Activated CD4-positive, alpha-beta T cell treated with anti-CD3 and anti-CD28 coated beads for 36 hours (primary cell): ENCODE measurements at regions not wholly inside any gene's neighbourhood (a gene's known extent, or its start where the extent isn't known, plus 50 kb on each side); places are given as distances from the start of the nearest gene placed in this dataset.

Experiments
- ATAC-seq: fragments of 200-7000 bp; cut with Tn5 transposase; one replicate; pipeline ENCODE4 v1.10.0; 2021; ENCODE audit warnings: mild to moderate bottlenecking, moderate library complexity
- CTCF ChIA-PET: fragments of 350-600 bp; sonication (Branson Sonifier 250); formaldehyde crosslinking; loops from one replicate; lab custom pipeline; 2021; ENCODE audit warnings: antibody characterized with exemption; lab: Charles Lee
- POLR2A ChIA-PET: fragments of 350-600 bp; sonication (Branson Sonifier 250); formaldehyde crosslinking; loops from one replicate; lab custom pipeline; 2021; ENCODE audit warnings: antibody characterized with exemption, inconsistent platforms; lab: Charles Lee
- DNase-seq: peaks from one replicate; pipeline ENCODE4 v3.0.0-alpha.2; 2020
- H3K27ac Mint-ChIP-seq: one replicate; pipeline ENCODE4 v1.8.0; 2021; ENCODE audit warnings: mixed read lengths
- H3K27me3 Mint-ChIP-seq: one replicate; pipeline ENCODE4 v1.8.0; 2021; ENCODE audit warnings: mixed read lengths
- H3K36me3 Mint-ChIP-seq: one replicate; pipeline ENCODE4 v1.8.0; 2021; ENCODE audit warnings: low read depth, mixed read lengths
- H3K4me1 Mint-ChIP-seq: one replicate; pipeline ENCODE4 v1.8.0; 2021; ENCODE audit warnings: mixed read lengths
- H3K4me3 Mint-ChIP-seq: one replicate; pipeline ENCODE4 v1.8.0; 2021; ENCODE audit warnings: mild to moderate bottlenecking, moderate library complexity, mixed read lengths
- H3K9me3 Mint-ChIP-seq: one replicate; pipeline ENCODE4 v1.8.0; 2021; ENCODE audit warnings: low read depth, mixed read lengths
- intact Hi-C, 2 experiments: fragments of 100-400 bp; cut with DNase I in 1 of 2; cut with micrococcal nuclease in 1 of 2; formaldehyde crosslinking; loops; one replicate each; pipeline versions ENCODE4 v1.14.2 to v1.15.1; 2022 to 2024; cut with DNase I, micrococcal nuclease

DNA sequence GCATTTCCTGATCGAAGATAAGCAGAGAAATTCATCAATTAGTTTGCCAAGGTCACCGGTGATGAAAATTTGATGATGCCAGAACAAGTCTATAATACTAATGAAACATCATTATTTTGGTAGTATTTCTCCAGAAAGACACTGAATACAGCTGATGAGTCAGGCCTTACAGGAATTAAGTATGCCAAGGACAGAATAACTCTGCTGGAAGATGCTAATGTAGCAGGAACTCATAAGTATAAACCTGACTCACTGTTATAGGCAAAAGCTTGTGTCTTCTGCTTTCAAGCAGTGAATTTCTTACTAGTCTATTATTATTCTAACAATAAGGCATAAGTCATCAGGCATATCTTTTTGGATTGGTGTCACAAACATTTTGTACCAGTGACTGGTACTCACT lies 1825.1 kb upstream of the IGFBP7 start:
- no peak for DNase-seq
- Mint-ChIP-seq H3K4me3 (no peak overlapping the region), H3K9me3 (peaks cover 15% of the 10 kb centered on the region), H3K27ac (no peak overlapping the region), H3K4me1 (no peaks in the 10 kb centered on the region), H3K36me3 (no peaks in the 10 kb centered on the region), H3K27me3 (no peaks in the 10 kb centered on the region)
- ChIA-PET POLR2A (no interaction called here), CTCF (no interaction called here)
- intact Hi-C loops, result no loop called here
- no peak for ATAC-seq

- ChIA-PET CTCF (no interaction called here), POLR2A (no interaction called here)
- H3K36me3 Mint-ChIP-seq, result no peaks in the 10 kb centered on the region
- no peaks in the 10 kb centered on the region for H3K4me1 Mint-ChIP-seq
- H3K9me3 Mint-ChIP-seq, result peaks cover 10% of the 10 kb centered on the region
- no peak overlapping the region for H3K27ac Mint-ChIP-seq
- no peak overlapping the region for H3K4me3 Mint-ChIP-seq
- intact Hi-C loops, result no loop called here
- DNase-seq (no peak), ATAC-seq (no peak)
- H3K27me3 Mint-ChIP-seq, result no peaks in the 10 kb centered on the region
Observed at GRCh38 chr4:58936436-58936835, 1826.3 kb upstream of the IGFBP7 start.

- ATAC-seq, result no peak
- ChIA-PET CTCF (no interaction called here), POLR2A (no interaction called here)
- Mint-ChIP-seq H3K9me3 (peaks cover 5% of the 10 kb centered on the region), H3K4me3 (no peak overlapping the region), H3K4me1 (no peaks in the 10 kb centered on the region), H3K27ac (no peak overlapping the region), H3K36me3 (no peaks in the 10 kb centered on the region), H3K27me3 (no peaks in the 10 kb centered on the region)
- intact Hi-C loops, result no loop called here
- no peak for DNase-seq
Observed at GRCh38 chr4:58940167-58940566, 1830.0 kb upstream of the IGFBP7 start.

DNA sequence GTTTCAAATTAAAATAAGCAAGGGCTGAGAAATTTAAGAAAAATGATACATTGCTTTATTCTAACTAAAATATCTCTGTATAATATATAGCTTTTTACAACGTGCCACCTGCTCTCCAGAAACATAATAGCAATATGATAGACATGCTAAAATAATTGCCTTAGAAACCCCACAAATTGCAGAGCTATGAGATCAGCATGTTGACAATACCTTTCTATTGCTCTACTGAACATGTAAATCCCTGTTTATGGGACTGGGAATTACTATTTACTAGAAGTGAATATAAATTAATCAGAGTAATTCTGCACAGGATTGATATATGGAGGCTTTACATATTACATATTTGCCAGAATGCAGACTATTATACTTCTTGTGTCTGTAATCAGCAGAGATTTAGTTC lies 1831.1 kb upstream of the IGFBP7 start:
- H3K4me1 Mint-ChIP-seq, result no peaks in the 10 kb centered on the region
- no peak overlapping the region for H3K4me3 Mint-ChIP-seq
- no peaks in the 10 kb centered on the region for H3K36me3 Mint-ChIP-seq
- intact Hi-C loops, result no loop called here
- ATAC-seq (no peak), DNase-seq (no peak)
- no peaks in the 10 kb centered on the region for H3K27me3 Mint-ChIP-seq
- H3K27ac Mint-ChIP-seq, result no peak overlapping the region
- H3K9me3 Mint-ChIP-seq, result peaks cover 5% of the 10 kb centered on the region
- POLR2A ChIA-PET, result no interaction called here
- CTCF ChIA-PET, result interaction anchor here (0.6 kb wide), 1 partner anchor 1300 kb away, joined by 3 read pairs; no protein-coding TSS in a partner anchor

DNA sequence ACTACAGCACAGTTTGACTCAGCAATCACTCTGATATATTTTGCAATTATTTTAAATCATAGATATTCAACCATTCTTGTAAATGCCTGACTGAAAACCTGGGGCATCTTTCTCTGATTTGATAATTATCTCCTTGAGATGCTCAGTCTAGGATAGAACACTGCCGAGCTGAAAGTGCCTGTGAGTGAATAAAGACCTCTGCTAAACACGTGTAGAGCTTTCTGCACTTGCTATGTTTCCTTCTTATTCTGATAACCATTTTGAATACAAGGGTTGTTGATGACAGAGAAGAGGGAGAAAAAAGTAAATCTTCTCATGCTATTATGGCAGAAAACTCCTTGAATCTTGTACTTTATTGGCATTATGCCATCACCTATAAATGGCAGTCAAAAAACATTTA lies 1843.4 kb upstream of the IGFBP7 start:
- no peaks in the 10 kb centered on the region for H3K4me1 Mint-ChIP-seq
- peaks cover 4% of the 10 kb centered on the region for H3K9me3 Mint-ChIP-seq
- no peaks in the 10 kb centered on the region for H3K27me3 Mint-ChIP-seq
- ATAC-seq (no peak), DNase-seq (no peak)
- intact Hi-C loops, result no loop called here
- POLR2A ChIA-PET, result no interaction called here
- H3K36me3 Mint-ChIP-seq, result no peaks in the 10 kb centered on the region
- CTCF ChIA-PET, result no interaction called here
- H3K4me3 Mint-ChIP-seq, result no peak overlapping the region
- H3K27ac Mint-ChIP-seq, result no peak overlapping the region

- Mint-ChIP-seq H3K4me3 (no peak overlapping the region), H3K4me1 (no peaks in the 10 kb centered on the region), H3K36me3 (no peaks in the 10 kb centered on the region), H3K27ac (no peak overlapping the region), H3K27me3 (no peaks in the 10 kb centered on the region), H3K9me3 (no peaks in the 10 kb centered on the region)
- ChIA-PET POLR2A (no interaction called here), CTCF (interaction anchor here (0.6 kb wide), 1 partner anchor 1386 kb away, joined by 3 read pairs; no protein-coding TSS in a partner anchor)
- intact Hi-C loops, result no loop called here
- DNase-seq (no peak), ATAC-seq (no peak)
Observed at GRCh38 chr4:58957711-58958110, 1847.5 kb upstream of the IGFBP7 start.

GRCh38 chr4:58961283-58961682 lies 1851.1 kb upstream of the IGFBP7 start:
- Mint-ChIP-seq H3K9me3 (peaks cover 2% of the 10 kb centered on the region), H3K4me1 (no peaks in the 10 kb centered on the region), H3K27me3 (no peaks in the 10 kb centered on the region), H3K27ac (no peak overlapping the region), H3K4me3 (no peak overlapping the region), H3K36me3 (no peaks in the 10 kb centered on the region)
- CTCF ChIA-PET, result no interaction called here
- ATAC-seq, result no peak
- intact Hi-C loops, result no loop called here
- DNase-seq, result no peak
- POLR2A ChIA-PET, result no interaction called here

DNA sequence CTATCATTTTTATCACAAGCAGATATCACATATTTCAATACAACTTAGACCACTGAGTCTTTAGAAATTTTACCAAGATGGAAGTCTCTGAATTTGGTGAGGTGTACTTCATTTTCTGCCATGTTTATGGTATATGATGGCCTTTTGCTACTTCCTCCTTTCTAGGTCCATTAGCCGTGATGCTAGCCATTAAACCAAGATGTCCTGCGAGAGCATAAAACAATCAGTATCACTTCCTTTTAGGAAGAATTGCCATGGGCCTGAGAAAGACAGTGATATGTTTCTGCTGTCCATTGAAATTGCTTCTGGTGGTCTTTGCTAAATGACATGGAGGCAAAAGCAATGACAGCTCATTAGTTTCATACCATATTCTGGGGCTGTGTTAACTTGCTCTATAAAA lies 1851.7 kb upstream of the IGFBP7 start:
- ATAC-seq (no peak), DNase-seq (no peak)
- Mint-ChIP-seq H3K4me1 (no peaks in the 10 kb centered on the region), H3K36me3 (no peaks in the 10 kb centered on the region), H3K9me3 (peaks cover 2% of the 10 kb centered on the region), H3K27ac (no peak overlapping the region), H3K4me3 (no peak overlapping the region), H3K27me3 (no peaks in the 10 kb centered on the region)
- CTCF ChIA-PET, result no interaction called here
- intact Hi-C loops, result no loop called here
- POLR2A ChIA-PET, result no interaction called here

GRCh38 chr4:58962424-58962823 lies 1852.2 kb upstream of the IGFBP7 start:
- no peak for ATAC-seq
- peaks cover 2% of the 10 kb centered on the region for H3K9me3 Mint-ChIP-seq
- no peak overlapping the region for H3K4me3 Mint-ChIP-seq
- H3K36me3 Mint-ChIP-seq, result no peaks in the 10 kb centered on the region
- ChIA-PET POLR2A (no interaction called here), CTCF (no interaction called here)
- no peak overlapping the region for H3K27ac Mint-ChIP-seq
- no peaks in the 10 kb centered on the region for H3K4me1 Mint-ChIP-seq
- no peaks in the 10 kb centered on the region for H3K27me3 Mint-ChIP-seq
- DNase-seq, result no peak
- intact Hi-C loops, result no loop called here

- ChIA-PET POLR2A (no interaction called here), CTCF (no interaction called here)
- no peaks in the 10 kb centered on the region for H3K4me1 Mint-ChIP-seq
- H3K36me3 Mint-ChIP-seq, result no peaks in the 10 kb centered on the region
- no peaks in the 10 kb centered on the region for H3K27me3 Mint-ChIP-seq
- H3K27ac Mint-ChIP-seq, result no peak overlapping the region
- no peak for DNase-seq
- intact Hi-C loops, result no loop called here
- no peak overlapping the region for H3K4me3 Mint-ChIP-seq
- no peak for ATAC-seq
- peaks cover 10% of the 10 kb centered on the region for H3K9me3 Mint-ChIP-seq
Observed at GRCh38 chr4:58981828-58982227, 1871.6 kb upstream of the IGFBP7 start.

DNA sequence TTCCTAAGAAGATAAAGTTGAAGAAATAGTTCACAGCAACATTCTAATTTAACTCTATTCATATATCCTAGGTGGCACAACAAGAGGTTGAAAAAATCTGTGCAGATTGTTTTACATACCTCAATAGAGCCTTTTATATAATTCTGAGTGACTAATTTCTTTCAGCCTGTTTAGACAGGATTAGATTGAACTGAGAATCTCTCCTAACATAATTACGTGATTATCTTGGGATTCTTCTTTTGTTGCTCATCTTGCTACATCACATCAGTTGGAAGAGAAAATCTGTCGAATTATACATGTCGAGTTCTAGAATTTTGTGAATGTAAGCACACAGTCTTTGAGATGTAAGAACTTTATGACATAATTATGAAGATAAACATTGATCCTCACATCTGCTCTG lies 1873.7 kb upstream of the IGFBP7 start:
- H3K9me3 Mint-ChIP-seq, result peaks cover 15% of the 10 kb centered on the region
- no peaks in the 10 kb centered on the region for H3K27me3 Mint-ChIP-seq
- no peak overlapping the region for H3K27ac Mint-ChIP-seq
- intact Hi-C loops, result no loop called here
- H3K4me3 Mint-ChIP-seq, result no peak overlapping the region
- POLR2A ChIA-PET, result no interaction called here
- no peaks in the 10 kb centered on the region for H3K4me1 Mint-ChIP-seq
- CTCF ChIA-PET, result no interaction called here
- H3K36me3 Mint-ChIP-seq, result no peaks in the 10 kb centered on the region
- no peak for DNase-seq
- ATAC-seq, result no peak

GRCh38 chr4:59002148-59002547 lies 1892.0 kb upstream of the IGFBP7 start:
- CTCF ChIA-PET, result no interaction called here

DNA sequence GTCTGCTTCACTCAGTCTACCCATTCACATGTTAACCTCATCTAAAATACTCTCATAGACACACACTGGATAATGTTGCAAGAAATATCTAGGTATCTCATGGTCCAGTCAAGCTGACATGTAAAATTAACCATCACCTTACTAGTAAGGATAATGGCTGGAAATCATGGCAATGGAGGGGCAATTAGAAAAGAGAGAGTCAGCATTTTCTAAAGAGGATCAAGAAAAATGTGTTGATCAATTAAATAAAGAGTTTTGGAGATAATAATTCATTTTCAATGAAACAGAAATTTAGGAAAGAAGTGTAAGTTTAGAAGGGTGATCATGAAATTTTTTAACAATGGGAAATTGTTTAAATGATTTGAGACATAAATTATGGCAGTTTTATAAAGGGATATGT lies 1914.1 kb upstream of the IGFBP7 start:
- Mint-ChIP-seq H3K36me3 (no peaks in the 10 kb centered on the region), H3K27ac (no peak overlapping the region), H3K4me1 (no peaks in the 10 kb centered on the region), H3K27me3 (no peaks in the 10 kb centered on the region), H3K9me3 (peaks cover 13% of the 10 kb centered on the region), H3K4me3 (no peak overlapping the region)
- DNase-seq (no peak), ATAC-seq (no peak)
- intact Hi-C loops, result no loop called here
- POLR2A ChIA-PET, result no interaction called here
- CTCF ChIA-PET, result no interaction called here

More at GRCh38 chr4:59002148-59002547, 1892.0 kb upstream of the IGFBP7 start:
- POLR2A ChIA-PET, result no interaction called here
- Mint-ChIP-seq H3K36me3 (no peaks in the 10 kb centered on the region), H3K27me3 (no peaks in the 10 kb centered on the region), H3K9me3 (peaks cover 11% of the 10 kb centered on the region), H3K4me3 (no peak overlapping the region), H3K27ac (no peak overlapping the region), H3K4me1 (no peaks in the 10 kb centered on the region)
- DNase-seq (no peak), ATAC-seq (no peak)
- intact Hi-C loops, result no loop called here
